OCI-LY7 (cell line): ENCODE measurements at regions not wholly inside any gene's neighbourhood (a gene's known extent, or its start where the extent isn't known, plus 50 kb on each side); places are given as distances from the start of the nearest gene placed in this dataset.

Source experiments
- EZH2phosphoT487 ChIP-seq: fragments of 200-600 bp; sonication (generic); IDR thresholded peaks from 2 replicates; pipeline ENCODE4 v1.6.1; 2018; ENCODE audit warnings: low read depth, borderline replicate concordance, mild to moderate bottlenecking, mixed run types, antibody characterized with exemption, low read length, moderate library complexity, mixed read lengths
- TF ChIP-seq, protein P1 (sequence below): fragments of 200-600 bp; sonication (generic); conservative IDR thresholded peaks from 2 replicates; pipeline ENCODE4 v1.5.1; 2014; ENCODE audit warnings: mild to moderate bottlenecking, antibody characterized with exemption, low read length, moderate library complexity, mixed read lengths

DNA sequence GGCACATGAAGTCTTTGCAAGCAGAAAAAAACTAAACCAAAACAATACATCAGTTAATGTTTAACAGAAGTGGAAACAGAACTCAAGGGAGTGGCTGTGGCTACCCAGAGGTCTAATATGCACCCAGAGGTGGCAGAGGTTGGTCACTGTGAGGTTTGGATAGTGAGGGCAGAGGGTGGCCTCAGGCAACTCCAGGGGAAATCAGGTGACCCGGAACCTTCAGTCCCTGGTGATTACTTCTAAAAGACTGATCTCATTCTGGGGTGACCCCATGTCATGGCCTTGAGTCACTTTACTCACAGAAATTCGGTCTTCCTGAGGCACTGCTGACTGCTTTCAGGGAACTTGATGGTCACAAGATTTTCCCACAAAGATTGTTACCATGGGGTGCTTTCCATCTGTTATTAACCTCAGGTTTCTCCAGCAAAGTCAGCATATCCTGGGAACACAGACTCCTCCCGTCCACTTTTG is 99.4 kb downstream of the TMEM17 start:
- TF ChIP-seq, protein P1, sequence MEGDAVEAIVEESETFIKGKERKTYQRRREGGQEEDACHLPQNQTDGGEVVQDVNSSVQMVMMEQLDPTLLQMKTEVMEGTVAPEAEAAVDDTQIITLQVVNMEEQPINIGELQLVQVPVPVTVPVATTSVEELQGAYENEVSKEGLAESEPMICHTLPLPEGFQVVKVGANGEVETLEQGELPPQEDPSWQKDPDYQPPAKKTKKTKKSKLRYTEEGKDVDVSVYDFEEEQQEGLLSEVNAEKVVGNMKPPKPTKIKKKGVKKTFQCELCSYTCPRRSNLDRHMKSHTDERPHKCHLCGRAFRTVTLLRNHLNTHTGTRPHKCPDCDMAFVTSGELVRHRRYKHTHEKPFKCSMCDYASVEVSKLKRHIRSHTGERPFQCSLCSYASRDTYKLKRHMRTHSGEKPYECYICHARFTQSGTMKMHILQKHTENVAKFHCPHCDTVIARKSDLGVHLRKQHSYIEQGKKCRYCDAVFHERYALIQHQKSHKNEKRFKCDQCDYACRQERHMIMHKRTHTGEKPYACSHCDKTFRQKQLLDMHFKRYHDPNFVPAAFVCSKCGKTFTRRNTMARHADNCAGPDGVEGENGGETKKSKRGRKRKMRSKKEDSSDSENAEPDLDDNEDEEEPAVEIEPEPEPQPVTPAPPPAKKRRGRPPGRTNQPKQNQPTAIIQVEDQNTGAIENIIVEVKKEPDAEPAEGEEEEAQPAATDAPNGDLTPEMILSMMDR, result no peak
- TF ChIP-seq EZH2phosphoT487, result no peak
